HL-60 (cell line): ENCODE measurements at regions not wholly inside any gene's neighbourhood (a gene's known extent, or its start where the extent isn't known, plus 50 kb on each side); places are given as distances from the start of the nearest gene placed in this dataset.

Source experiments
- DNase-seq, 2 experiments: peaks; one replicate each; pipeline ENCODE4 v3.0.0-alpha.2; 2010 to 2020; ENCODE audit warnings: low read depth in 1 of 2, low spot score in 1 of 2
- H3K27ac ChIP-seq: fragments of 250-450 bp; sonication (Bioruptor Pico); replicated peaks from 2 replicates; pipeline ENCODE4 v1.5.1; 2020; ENCODE audit warnings: mild to moderate bottlenecking, moderate library complexity
- H3K27me3 ChIP-seq: fragments of 250-450 bp; sonication (Bioruptor Pico); 2 replicates; pipeline ENCODE4 v1.5.1; 2021; ENCODE audit warnings: mild to moderate bottlenecking, moderate library complexity; ENCODE audit not compliant: insufficient read depth, poor library complexity, severe bottlenecking
- H3K4me3 ChIP-seq: replicated peaks from 2 replicates; pipeline ENCODE4 v1.5.1; 2011; ENCODE audit warnings: mild to moderate bottlenecking, control low read depth, low read length; ENCODE audit not compliant: insufficient read depth
- GABPA ChIP-seq: IDR thresholded peaks from 2 replicates; pipeline ENCODE4 v1.6.1; 2012; ENCODE audit warnings: low read depth
- POLR2AphosphoS5 ChIP-seq: IDR thresholded peaks from 2 replicates; pipeline ENCODE4 v1.6.1; 2012; ENCODE audit warnings: low read depth
- REST ChIP-seq: IDR thresholded peaks from 2 replicates; pipeline ENCODE4 v1.6.1; 2012; ENCODE audit warnings: low read depth; ENCODE audit not compliant: insufficient replicate concordance
- SPI1 ChIP-seq: IDR thresholded peaks from 2 replicates; pipeline ENCODE4 v1.6.1; 2012; ENCODE audit warnings: low read depth, mild to moderate bottlenecking, borderline replicate concordance
- TF ChIP-seq, protein P1 (sequence below): IDR thresholded peaks from one replicate; pipeline ENCODE4 v1.5.1; 2011; ENCODE audit warnings: low read length, control low read depth, inconsistent platforms; ENCODE audit not compliant: insufficient read depth

DNA sequence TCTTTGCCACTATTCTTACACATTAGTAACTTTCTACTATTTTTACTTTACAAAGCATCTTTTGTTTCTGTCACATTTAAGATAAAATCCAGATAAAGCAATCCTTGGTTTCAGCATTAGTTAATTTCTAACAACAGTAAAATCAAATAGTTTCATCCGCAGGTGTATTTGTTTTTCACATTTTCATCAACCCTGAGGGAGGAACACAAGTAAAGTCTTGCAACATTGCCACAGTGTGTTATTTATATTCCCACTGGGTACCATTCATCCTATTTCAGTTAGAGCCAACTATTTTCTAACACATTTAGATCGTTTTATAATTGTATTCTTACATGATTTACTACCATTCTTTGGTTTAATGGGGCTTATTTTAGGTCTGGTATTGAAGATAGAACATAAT lies 908.7 kb upstream of the CITED2 start:
- H3K27me3 ChIP-seq = no peaks in the 10 kb centered on the region
- TF ChIP-seq SPI1 (no peak), POLR2AphosphoS5 (no peak), REST (no peak), GABPA (no peak)
- TF ChIP-seq, protein P1, sequence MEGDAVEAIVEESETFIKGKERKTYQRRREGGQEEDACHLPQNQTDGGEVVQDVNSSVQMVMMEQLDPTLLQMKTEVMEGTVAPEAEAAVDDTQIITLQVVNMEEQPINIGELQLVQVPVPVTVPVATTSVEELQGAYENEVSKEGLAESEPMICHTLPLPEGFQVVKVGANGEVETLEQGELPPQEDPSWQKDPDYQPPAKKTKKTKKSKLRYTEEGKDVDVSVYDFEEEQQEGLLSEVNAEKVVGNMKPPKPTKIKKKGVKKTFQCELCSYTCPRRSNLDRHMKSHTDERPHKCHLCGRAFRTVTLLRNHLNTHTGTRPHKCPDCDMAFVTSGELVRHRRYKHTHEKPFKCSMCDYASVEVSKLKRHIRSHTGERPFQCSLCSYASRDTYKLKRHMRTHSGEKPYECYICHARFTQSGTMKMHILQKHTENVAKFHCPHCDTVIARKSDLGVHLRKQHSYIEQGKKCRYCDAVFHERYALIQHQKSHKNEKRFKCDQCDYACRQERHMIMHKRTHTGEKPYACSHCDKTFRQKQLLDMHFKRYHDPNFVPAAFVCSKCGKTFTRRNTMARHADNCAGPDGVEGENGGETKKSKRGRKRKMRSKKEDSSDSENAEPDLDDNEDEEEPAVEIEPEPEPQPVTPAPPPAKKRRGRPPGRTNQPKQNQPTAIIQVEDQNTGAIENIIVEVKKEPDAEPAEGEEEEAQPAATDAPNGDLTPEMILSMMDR = no peak
- DNase-seq = no peak
- no peak overlapping the region for H3K27ac ChIP-seq
- no peak overlapping the region for H3K4me3 ChIP-seq

DNA sequence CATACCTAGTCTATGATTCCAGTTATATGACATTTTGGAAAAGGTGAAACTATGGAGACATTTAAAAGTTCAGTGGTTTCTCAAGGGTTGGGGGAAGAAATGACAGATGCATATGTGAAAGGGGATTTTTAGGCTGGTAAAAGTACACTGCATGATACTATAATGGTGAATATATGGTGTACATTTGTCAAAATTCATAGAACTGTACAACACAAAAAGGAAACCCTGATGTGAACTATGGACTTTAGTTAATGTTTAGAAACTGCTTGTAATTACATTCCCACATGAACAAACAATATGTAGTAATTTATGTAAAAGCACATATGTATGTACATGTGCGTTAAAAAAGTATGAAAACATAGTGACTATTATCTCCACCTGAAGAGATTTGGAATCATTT lies 907.3 kb upstream of the CITED2 start:
- DNase-seq = no peak
- no peak overlapping the region for H3K27ac ChIP-seq
- no peaks in the 10 kb centered on the region for H3K27me3 ChIP-seq
- H3K4me3 ChIP-seq = no peak overlapping the region
- TF ChIP-seq, protein P1 = no peak
- TF ChIP-seq SPI1 = no peak
- no peak for TF ChIP-seq GABPA
- TF ChIP-seq POLR2AphosphoS5 = no peak
- no peak for TF ChIP-seq REST

- no peak for TF ChIP-seq GABPA
- no peak for TF ChIP-seq REST
- TF ChIP-seq SPI1 = no peak
- TF ChIP-seq, protein P1 = no peak
- no peak for TF ChIP-seq POLR2AphosphoS5
- Histone ChIP-seq H3K4me3 (no peak overlapping the region), H3K27me3 (no peaks in the 10 kb centered on the region), H3K27ac (no peak overlapping the region)
- DNase-seq = no peak
Observed at GRCh38 chr6:140281236-140281635, 906.8 kb upstream of the CITED2 start.
